NT2/D1 (cell line): ENCODE measurements at regions not wholly inside any gene's neighbourhood (a gene's known extent, or its start where the extent isn't known, plus 50 kb on each side); places are given as distances from the start of the nearest gene placed in this dataset.

ENCODE experiments used
- SUZ12 ChIP-seq: IDR thresholded peaks from 2 replicates; pipeline ENCODE4 v1.6.1; 2011; ENCODE audit not compliant: insufficient read length, insufficient read depth; ENCODE audit errors: extremely low read depth
- YY1 ChIP-seq: IDR thresholded peaks from 2 replicates; pipeline ENCODE4 v1.6.1; 2011; ENCODE audit not compliant: insufficient read length, insufficient read depth

- no peak for TF ChIP-seq YY1
- TF ChIP-seq SUZ12, result no peak
These were observed 399.9 kb downstream of the FSCB start for GRCh38 chr14:44107156-44107555.
